T follicular helper cell (primary cell): ENCODE measurements at regions not wholly inside any gene's neighbourhood (a gene's known extent, or its start where the extent isn't known, plus 50 kb on each side); places are given as distances from the start of the nearest gene placed in this dataset.

Source experiments
- DNase-seq: peaks from one replicate; pipeline ENCODE4 v3.0.0-alpha.2; 2020; ENCODE audit warnings: low read depth

GRCh38 chr20:50376888-50377459 lies 133.2 kb upstream of the PTPN1 start:
- DNase-seq = no peak

GRCh38 chr20:50378170-50379000 lies 131.8 kb upstream of the PTPN1 start:
- no peak for DNase-seq

- DNase-seq = no peak
Observed at GRCh38 chr20:50379049-50379990, 130.9 kb upstream of the PTPN1 start.

GRCh38 chr20:50379991-50380696 lies 130.0 kb upstream of the PTPN1 start:
- DNase-seq = no peak

GRCh38 chr20:50380697-50381040 lies 129.5 kb upstream of the PTPN1 start:
- DNase-seq = no peak

- DNase-seq = no peak
Observed at GRCh38 chr20:50381075-50381732, 129.0 kb upstream of the PTPN1 start.

- DNase-seq = no peak
Observed at GRCh38 chr20:50381771-50382593, 128.2 kb upstream of the PTPN1 start.

- peak; percentile 2 for DNase-seq
Observed at GRCh38 chr20:50385733-50386640, 124.2 kb upstream of the PTPN1 start.

GRCh38 chr20:50386641-50386960 lies 123.6 kb upstream of the PTPN1 start:
- no peak for DNase-seq

- no peak for DNase-seq
Observed at GRCh38 chr20:50387218-50387995, 122.8 kb upstream of the PTPN1 start.

- DNase-seq = no peak
Observed at GRCh38 chr20:50387996-50388332, 122.2 kb upstream of the PTPN1 start.

- no peak for DNase-seq
Observed at GRCh38 chr20:50388733-50389437, 121.3 kb upstream of the PTPN1 start.

GRCh38 chr20:50389438-50389807 lies 120.8 kb upstream of the PTPN1 start:
- no peak for DNase-seq

GRCh38 chr20:50389808-50390684 lies 120.1 kb upstream of the PTPN1 start:
- DNase-seq = no peak

- no peak for DNase-seq
Observed at GRCh38 chr20:50390685-50391443, 119.3 kb upstream of the PTPN1 start.

- DNase-seq = no peak
Observed at GRCh38 chr20:50391444-50392137, 118.6 kb upstream of the PTPN1 start.
